ENCODE measurements at regions not wholly inside any gene's neighbourhood (a gene's known extent, or its start where the extent isn't known, plus 50 kb on each side); places are given as distances from the start of the nearest gene placed in this dataset.

- intact Hi-C loops (cut with DNase I; ENCODE audit: low total_unique reads): no loop called here
- no peaks in the 10 kb centered on the region for H3K36me3 ChIP-seq
- no peak overlapping the region for H3K4me3 ChIP-seq
- no peaks in the 10 kb centered on the region for H3K27me3 ChIP-seq (replicated peaks in 1 of 7)
- TF ChIP-seq POLR2A (IDR thresholded peaks at IDR 0.05) (no peak), POLR2AphosphoS5 (IDR thresholded peaks at IDR 0.05) (no peak)
- TF ChIP-seq, protein P1, sequence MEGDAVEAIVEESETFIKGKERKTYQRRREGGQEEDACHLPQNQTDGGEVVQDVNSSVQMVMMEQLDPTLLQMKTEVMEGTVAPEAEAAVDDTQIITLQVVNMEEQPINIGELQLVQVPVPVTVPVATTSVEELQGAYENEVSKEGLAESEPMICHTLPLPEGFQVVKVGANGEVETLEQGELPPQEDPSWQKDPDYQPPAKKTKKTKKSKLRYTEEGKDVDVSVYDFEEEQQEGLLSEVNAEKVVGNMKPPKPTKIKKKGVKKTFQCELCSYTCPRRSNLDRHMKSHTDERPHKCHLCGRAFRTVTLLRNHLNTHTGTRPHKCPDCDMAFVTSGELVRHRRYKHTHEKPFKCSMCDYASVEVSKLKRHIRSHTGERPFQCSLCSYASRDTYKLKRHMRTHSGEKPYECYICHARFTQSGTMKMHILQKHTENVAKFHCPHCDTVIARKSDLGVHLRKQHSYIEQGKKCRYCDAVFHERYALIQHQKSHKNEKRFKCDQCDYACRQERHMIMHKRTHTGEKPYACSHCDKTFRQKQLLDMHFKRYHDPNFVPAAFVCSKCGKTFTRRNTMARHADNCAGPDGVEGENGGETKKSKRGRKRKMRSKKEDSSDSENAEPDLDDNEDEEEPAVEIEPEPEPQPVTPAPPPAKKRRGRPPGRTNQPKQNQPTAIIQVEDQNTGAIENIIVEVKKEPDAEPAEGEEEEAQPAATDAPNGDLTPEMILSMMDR (IDR thresholded peaks at IDR 0.05 in 8 of 11, conservative IDR thresholded peaks at IDR 0.05 in 3 of 11): no peak
- H3K9me3 ChIP-seq: peaks cover 0 to 7% (median 0%) of the 10 kb centered on the region in 8 donors
- DNase-seq: no peak
- H3K27ac ChIP-seq: no peak overlapping the region
- H3K4me1 ChIP-seq: no peaks in the 10 kb centered on the region
- WGBS, 5 donors: 63 to 82% (median 73%) methylated on average over 5 of the region's 5 CpGs
These were observed 315.3 kb downstream of the PTTG2 start for GRCh38 chr4:38275331-38276100.

DNA sequence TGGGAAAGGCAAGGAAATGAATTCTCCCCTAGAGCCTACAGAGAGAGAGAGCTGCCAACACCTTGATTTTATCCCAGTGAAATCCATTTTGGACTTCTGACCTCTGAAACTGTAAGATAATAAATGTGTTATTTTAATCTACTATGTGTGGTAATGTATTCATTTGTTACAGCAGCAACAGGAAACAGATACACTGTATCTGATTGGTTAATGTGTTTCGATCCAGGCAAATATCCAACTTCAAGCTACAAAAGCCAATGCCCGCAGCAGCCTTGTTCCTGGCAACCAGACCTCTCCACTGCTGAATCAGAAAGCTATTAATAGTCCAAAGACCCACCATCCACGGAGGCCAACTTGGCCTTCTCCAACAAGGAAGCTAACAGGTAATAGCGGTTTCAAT, 318.1 kb downstream of the PTTG2 start:
- H3K27me3 ChIP-seq (replicated peaks in 1 of 7): no peaks in the 10 kb centered on the region
- no peaks in the 10 kb centered on the region for H3K36me3 ChIP-seq
- peaks cover 0 to 7% (median 0%) of the 10 kb centered on the region in 8 donors for H3K9me3 ChIP-seq
- intact Hi-C loops (cut with DNase I; ENCODE audit: low total_unique reads): no loop called here
- H3K4me1 ChIP-seq: no peaks in the 10 kb centered on the region
- no peak for DNase-seq
- 66 to 97% (median 89%) methylated on average over 4 of the region's 4 CpGs for whole genome bisulfite sequencing, 5 donors
- no peak overlapping the region for H3K27ac ChIP-seq
- TF ChIP-seq, protein P1 (IDR thresholded peaks at IDR 0.05 in 8 of 11, conservative IDR thresholded peaks at IDR 0.05 in 3 of 11): no peak
- TF ChIP-seq POLR2AphosphoS5 (IDR thresholded peaks at IDR 0.05): no peak
- no peak for TF ChIP-seq POLR2A (IDR thresholded peaks at IDR 0.05)
- H3K4me3 ChIP-seq: no peak overlapping the region

DNA sequence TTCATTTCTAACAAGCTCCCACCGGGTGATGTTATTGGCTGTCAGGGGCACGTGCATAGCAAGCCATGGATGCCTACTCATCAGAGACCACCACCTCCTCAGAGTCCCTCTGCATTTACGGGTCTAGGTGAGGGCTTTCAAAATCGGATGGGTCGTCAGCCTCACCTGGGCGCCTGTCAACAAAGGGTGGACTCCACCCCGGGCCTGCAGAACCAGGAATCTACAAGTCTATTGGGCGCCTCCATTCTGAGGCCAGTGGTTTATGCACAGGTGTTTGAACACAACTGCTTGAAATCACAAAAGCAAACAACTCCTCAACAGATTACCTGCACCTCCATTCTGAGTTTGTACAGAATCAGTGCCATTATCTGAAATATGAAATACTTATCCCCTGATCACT, 318.9 kb downstream of the PTTG2 start:
- intact Hi-C loops (cut with DNase I; ENCODE audit: low total_unique reads): no loop called here
- H3K9me3 ChIP-seq: peaks cover 0 to 7% (median 0%) of the 10 kb centered on the region in 8 donors
- TF ChIP-seq POLR2A (IDR thresholded peaks at IDR 0.05) (no peak), POLR2AphosphoS5 (IDR thresholded peaks at IDR 0.05) (no peak)
- TF ChIP-seq, protein P1 (IDR thresholded peaks at IDR 0.05 in 8 of 11, conservative IDR thresholded peaks at IDR 0.05 in 3 of 11): no peak
- H3K27me3 ChIP-seq (replicated peaks in 1 of 7): no peaks in the 10 kb centered on the region
- no peak for DNase-seq
- no peak overlapping the region for H3K27ac ChIP-seq
- H3K4me3 ChIP-seq: no peak overlapping the region
- H3K4me1 ChIP-seq: no peaks in the 10 kb centered on the region
- WGBS, 5 donors: 91 to 96% (median 96%) methylated on average over 8 of the region's 8 CpGs
- no peaks in the 10 kb centered on the region for H3K36me3 ChIP-seq

DNA sequence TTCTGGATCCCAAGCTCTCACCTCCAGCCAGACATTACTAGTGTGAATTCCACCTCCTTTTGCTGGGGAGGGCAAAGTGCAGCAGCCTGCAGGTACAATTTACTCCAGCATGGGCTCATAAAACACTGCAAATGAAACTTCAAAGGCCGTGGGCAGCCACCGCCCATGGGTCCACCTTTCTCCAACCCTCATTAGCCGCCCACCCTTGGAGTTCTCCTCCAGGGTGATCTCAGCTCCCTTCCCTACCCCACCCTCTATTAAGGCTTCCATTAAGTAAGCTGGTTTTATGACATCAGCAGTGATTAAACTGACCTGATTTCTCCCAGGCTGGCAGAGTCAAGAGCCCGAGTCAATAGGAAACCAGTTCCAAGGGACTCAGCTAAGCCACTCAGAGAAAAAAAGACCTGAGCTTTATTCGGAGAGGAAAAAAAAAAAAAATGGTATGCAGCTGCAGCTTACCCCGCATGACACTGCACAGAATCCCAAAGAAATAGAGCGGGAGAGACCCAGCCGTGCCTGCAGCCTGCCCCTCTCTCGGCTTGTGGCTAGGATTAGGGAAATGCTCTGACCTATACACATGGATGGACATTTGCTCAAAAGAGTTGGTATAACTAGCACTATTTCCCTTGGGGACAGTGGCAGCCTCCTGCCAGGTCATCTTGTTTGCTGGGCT, 319.6 kb downstream of the PTTG2 start:
- intact Hi-C loops (cut with DNase I; ENCODE audit: low total_unique reads): no loop called here
- TF ChIP-seq, protein P1 (IDR thresholded peaks at IDR 0.05 in 8 of 11, conservative IDR thresholded peaks at IDR 0.05 in 3 of 11): no peak
- no peak for TF ChIP-seq POLR2AphosphoS5 (IDR thresholded peaks at IDR 0.05)
- no peak for TF ChIP-seq POLR2A (IDR thresholded peaks at IDR 0.05)
- Histone ChIP-seq H3K9me3 (peaks cover 0 to 7% (median 0%) of the 10 kb centered on the region in 8 donors), H3K36me3 (no peaks in the 10 kb centered on the region), H3K27ac (no peak overlapping the region), H3K4me3 (no peak overlapping the region), H3K27me3 (replicated peaks in 1 of 7) (no peaks in the 10 kb centered on the region), H3K4me1 (no peaks in the 10 kb centered on the region)
- DNase-seq: no peak
- WGBS, 5 donors: 87 to 95% (median 94%) methylated on average over 9 of the region's 9 CpGs

All from spleen (tissue), 11 donors.